Fibroblast of lung (primary cell): ENCODE measurements at regions not wholly inside any gene's neighbourhood (a gene's known extent, or its start where the extent isn't known, plus 50 kb on each side); places are given as distances from the start of the nearest gene placed in this dataset.
"Not testable (repeated sequence)": the region's sequence is repeated elsewhere in the genome, so short reads cannot be mapped to it uniquely, and the experiment has no call there.

Experiments used
- DNase-seq, 2 donors: peaks; one replicate each; pipeline versions ENCODE4 v3.0.0 to v3.0.0-alpha.2; 2010; ENCODE audit warnings: low read depth in 2 of 2
- H2AFZ ChIP-seq: 2 replicates; pipeline ENCODE4 v1.5.1; 2012; ENCODE audit warnings: low read length, control low read depth, inconsistent platforms
- H3K27ac ChIP-seq: 2 replicates; pipeline ENCODE4 v1.5.1; 2011; ENCODE audit warnings: low read length, control low read depth; ENCODE audit not compliant: insufficient read depth
- H3K27me3 ChIP-seq: 2 replicates; pipeline ENCODE4 v1.5.1; 2011; ENCODE audit warnings: mild to moderate bottlenecking, low read length; ENCODE audit not compliant: control insufficient read depth, insufficient read depth
- H3K36me3 ChIP-seq: 2 replicates; pipeline ENCODE4 v1.5.1; 2011; ENCODE audit warnings: low read length; ENCODE audit not compliant: control insufficient read depth, insufficient read depth
- H3K4me1 ChIP-seq: 2 replicates; pipeline ENCODE4 v1.5.1; 2011; ENCODE audit warnings: low read length; ENCODE audit not compliant: control insufficient read depth, insufficient read depth; ENCODE audit errors: extremely low read depth
- H3K4me2 ChIP-seq: 2 replicates; pipeline ENCODE4 v1.5.1; 2011; ENCODE audit warnings: low read length, control low read depth; ENCODE audit not compliant: insufficient read depth; ENCODE audit errors: extremely low read depth
- H3K4me3 ChIP-seq, 4 experiments: fragments of 200-600 bp in 1 of 4; sonication (generic) in 1 of 4; replicated peaks in 1 of 4; 2 replicates each; pipeline ENCODE4 v1.5.1; 2011 to 2016; ENCODE audit warnings: low read length in 4 of 4, low read depth in 3 of 4, mild to moderate bottlenecking in 3 of 4, control low read depth in 2 of 4, inconsistent platforms in 1 of 4, mixed read lengths in 1 of 4; ENCODE audit not compliant: insufficient read depth in 1 of 4; ENCODE audit errors: control extremely low read depth in 1 of 4
- H3K79me2 ChIP-seq: 2 replicates; pipeline ENCODE4 v1.5.1; 2012; ENCODE audit warnings: mild to moderate bottlenecking, low read length, inconsistent platforms; ENCODE audit not compliant: control insufficient read depth, insufficient read depth
- H3K9ac ChIP-seq: 2 replicates; pipeline ENCODE4 v1.5.1; 2011; ENCODE audit warnings: mild to moderate bottlenecking, low read length, control low read depth; ENCODE audit not compliant: insufficient read depth
- H3K9me3 ChIP-seq: 2 replicates; pipeline ENCODE4 v1.5.1; 2012; ENCODE audit warnings: low read depth, low read length; ENCODE audit not compliant: control insufficient read depth, insufficient read depth
- H4K20me1 ChIP-seq: 2 replicates; pipeline ENCODE4 v1.5.1; 2011; ENCODE audit warnings: low read length; ENCODE audit not compliant: control insufficient read depth, insufficient read depth; ENCODE audit errors: extremely low read depth
- CTCF ChIP-seq, 2 donors: IDR thresholded peaks in 1 of 2; conservative IDR thresholded peaks in 1 of 2; 1 replicate in 1 of 2; 2 replicates in 1 of 2; pipeline ENCODE4 v1.5.1; 2011 to 2012; ENCODE audit warnings: low read length in 2 of 2, control low read depth in 1 of 2, inconsistent platforms in 1 of 2, low read depth in 1 of 2, mild to moderate bottlenecking in 1 of 2
- EZH2 ChIP-seq: IDR thresholded peaks from 2 replicates; pipeline ENCODE4 v1.5.1; 2012; ENCODE audit warnings: low read length, control low read depth, mild to moderate bottlenecking; ENCODE audit errors: missing control alignments

- Histone ChIP-seq H3K9me3 (no peaks in the 10 kb centered on the region), H3K27me3 (no peaks in the 10 kb centered on the region), H3K9ac (no peak overlapping the region), H3K79me2 (no peaks in the 10 kb centered on the region), H3K4me3 (no peak overlapping the region), H3K4me1 (no peaks in the 10 kb centered on the region), H4K20me1 (no peaks in the 10 kb centered on the region), H3K27ac (no peak overlapping the region), H3K4me2 (no peak overlapping the region), H3K36me3 (no peaks in the 10 kb centered on the region), H2AFZ (no peak overlapping the region)
- no peak for DNase-seq
- no peak for TF ChIP-seq CTCF (conservative IDR thresholded peaks at IDR 0.05 in 1 of 2, IDR thresholded peaks at IDR 0.05 in 1 of 2; ENCODE audit: low read depth in 1 of 2, low read length in 2 of 2)
Observed at GRCh38 chr4:19156786-19157185, 1094.9 kb upstream of the SLIT2 start.

GRCh38 chr4:19155568-19155967, 1096.1 kb upstream of the SLIT2 start:
- Histone ChIP-seq H3K79me2 (no peaks in the 10 kb centered on the region), H3K27ac (no peak overlapping the region), H3K36me3 (no peaks in the 10 kb centered on the region), H3K27me3 (no peaks in the 10 kb centered on the region), H3K4me1 (no peaks in the 10 kb centered on the region), H3K4me2 (no peak overlapping the region), H3K9ac (no peak overlapping the region), H2AFZ (no peak overlapping the region), H3K9me3 (no peaks in the 10 kb centered on the region), H3K4me3 (no peak overlapping the region), H4K20me1 (no peaks in the 10 kb centered on the region)
- no peak for DNase-seq
- TF ChIP-seq CTCF (conservative IDR thresholded peaks at IDR 0.05 in 1 of 2, IDR thresholded peaks at IDR 0.05 in 1 of 2; ENCODE audit: low read depth in 1 of 2, low read length in 2 of 2) (no peak), EZH2 (no peak)

GRCh38 chr4:19154267-19154666, 1097.4 kb upstream of the SLIT2 start:
- H3K9me3 ChIP-seq, H3K4me1 ChIP-seq, H3K4me2 ChIP-seq: not testable (repeated sequence)

GRCh38 chr4:19152264-19152663, 1099.4 kb upstream of the SLIT2 start:
- Histone ChIP-seq H3K4me3 (no peak overlapping the region), H3K9me3 (no peaks in the 10 kb centered on the region), H3K9ac (no peak overlapping the region), H3K36me3 (no peaks in the 10 kb centered on the region), H3K27ac (no peak overlapping the region), H3K79me2 (no peaks in the 10 kb centered on the region), H3K4me1 (no peaks in the 10 kb centered on the region), H3K4me2 (no peak overlapping the region), H4K20me1 (no peaks in the 10 kb centered on the region), H3K27me3 (no peaks in the 10 kb centered on the region), H2AFZ (no peak overlapping the region)
- TF ChIP-seq EZH2 (no peak), CTCF (conservative IDR thresholded peaks at IDR 0.05 in 1 of 2, IDR thresholded peaks at IDR 0.05 in 1 of 2; ENCODE audit: low read depth in 1 of 2, low read length in 2 of 2) (no peak)
- DNase-seq, result no peak

More at GRCh38 chr4:19154267-19154666, 1097.4 kb upstream of the SLIT2 start:
- not testable (repeated sequence) for H3K27me3 ChIP-seq, H4K20me1 ChIP-seq, H3K36me3 ChIP-seq, H3K79me2 ChIP-seq, H2AFZ ChIP-seq, H3K9ac ChIP-seq, H3K4me3 ChIP-seq, H3K27ac ChIP-seq, DNase-seq
